Inflammatory macrophage treated with lipopolysaccharide for 4 hours (primary cell): ENCODE measurements at regions not wholly inside any gene's neighbourhood (a gene's known extent, or its start where the extent isn't known, plus 50 kb on each side); places are given as distances from the start of the nearest gene placed in this dataset.
"Not testable (repeated sequence)": the region's sequence is repeated elsewhere in the genome, so short reads cannot be mapped to it uniquely, and the experiment has no call there.

Experiments
- DNase-seq: peaks from one replicate; pipeline ENCODE4 v3.0.0-alpha.2; 2020

DNA sequence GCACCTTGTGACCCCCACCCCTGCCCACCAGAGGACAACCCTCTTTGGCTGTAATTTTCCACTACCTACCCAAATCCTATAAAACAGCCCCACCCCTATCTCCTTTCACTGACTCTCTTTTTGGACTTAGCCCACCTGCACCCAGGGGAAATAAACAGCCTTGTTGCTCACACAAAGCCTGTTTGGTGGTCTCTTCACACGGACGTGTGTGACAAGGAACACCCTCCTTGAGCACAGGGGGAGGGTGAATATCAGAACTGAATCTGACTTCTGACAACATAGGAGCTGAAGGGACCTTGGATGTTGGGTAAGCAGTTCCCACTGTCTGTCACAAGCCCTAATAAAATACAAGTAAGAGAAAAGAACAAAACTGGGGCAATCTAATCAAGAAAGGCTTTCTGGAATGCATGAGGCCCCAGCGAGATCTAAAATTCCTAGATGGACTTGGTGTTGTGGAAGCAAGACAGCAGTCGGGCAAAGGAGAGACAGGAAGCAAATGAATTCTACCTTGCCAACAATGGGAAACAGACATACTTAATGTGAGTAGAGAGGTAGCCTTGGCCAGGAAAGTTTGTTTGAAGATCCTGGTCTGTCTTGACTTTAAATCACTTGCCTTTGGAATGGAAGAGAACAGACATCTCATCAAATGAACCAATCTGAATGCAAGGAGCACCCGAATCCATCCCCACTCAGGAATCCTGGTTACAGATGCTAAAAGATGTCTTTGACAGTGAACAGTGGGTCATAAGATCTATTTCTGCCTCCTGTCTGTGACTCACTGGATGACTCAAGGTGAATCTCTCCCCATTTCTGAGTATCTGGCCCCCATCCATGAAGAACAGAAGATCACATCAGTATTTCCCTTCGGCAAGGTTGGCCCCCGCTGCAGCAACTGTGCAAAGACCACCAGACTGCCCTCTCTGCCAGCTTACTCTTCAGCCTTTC is 53.3 kb downstream of the OLFML3 start:
- DNase-seq, result peak; percentile 43

GRCh38 chr1:114033216-114033706 is 54.0 kb downstream of the OLFML3 start:
- DNase-seq, result no peak

GRCh38 chr1:114033961-114034360 is 54.7 kb downstream of the OLFML3 start:
- DNase-seq, result no peak

GRCh38 chr1:114034567-114035303 is 55.5 kb downstream of the OLFML3 start:
- DNase-seq, result no peak

DNA sequence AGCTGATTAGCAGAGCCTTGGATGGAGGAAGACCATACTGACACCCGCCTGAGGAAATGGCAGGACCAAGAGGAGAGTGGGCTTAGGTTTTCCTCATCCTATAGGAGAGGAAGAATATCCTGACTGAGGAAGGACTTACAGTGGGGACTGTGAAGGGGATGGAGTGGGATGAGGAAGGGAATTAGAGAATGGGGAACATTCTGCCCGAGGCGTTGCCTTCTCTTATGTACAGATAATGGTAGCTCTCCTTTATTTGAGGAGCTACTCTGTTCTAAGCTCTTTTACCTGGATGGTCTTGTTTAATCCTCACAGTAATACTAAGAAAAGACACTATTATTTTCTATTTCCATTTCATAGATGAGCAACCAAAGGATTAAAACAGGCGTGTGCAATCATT is 56.0 kb downstream of the OLFML3 start:
- no peak for DNase-seq

GRCh38 chr1:114036841-114037630 is 57.8 kb downstream of the OLFML3 start:
- not testable (repeated sequence) for DNase-seq

GRCh38 chr1:114037631-114037890 is 58.3 kb downstream of the OLFML3 start:
- DNase-seq, result no peak

DNA sequence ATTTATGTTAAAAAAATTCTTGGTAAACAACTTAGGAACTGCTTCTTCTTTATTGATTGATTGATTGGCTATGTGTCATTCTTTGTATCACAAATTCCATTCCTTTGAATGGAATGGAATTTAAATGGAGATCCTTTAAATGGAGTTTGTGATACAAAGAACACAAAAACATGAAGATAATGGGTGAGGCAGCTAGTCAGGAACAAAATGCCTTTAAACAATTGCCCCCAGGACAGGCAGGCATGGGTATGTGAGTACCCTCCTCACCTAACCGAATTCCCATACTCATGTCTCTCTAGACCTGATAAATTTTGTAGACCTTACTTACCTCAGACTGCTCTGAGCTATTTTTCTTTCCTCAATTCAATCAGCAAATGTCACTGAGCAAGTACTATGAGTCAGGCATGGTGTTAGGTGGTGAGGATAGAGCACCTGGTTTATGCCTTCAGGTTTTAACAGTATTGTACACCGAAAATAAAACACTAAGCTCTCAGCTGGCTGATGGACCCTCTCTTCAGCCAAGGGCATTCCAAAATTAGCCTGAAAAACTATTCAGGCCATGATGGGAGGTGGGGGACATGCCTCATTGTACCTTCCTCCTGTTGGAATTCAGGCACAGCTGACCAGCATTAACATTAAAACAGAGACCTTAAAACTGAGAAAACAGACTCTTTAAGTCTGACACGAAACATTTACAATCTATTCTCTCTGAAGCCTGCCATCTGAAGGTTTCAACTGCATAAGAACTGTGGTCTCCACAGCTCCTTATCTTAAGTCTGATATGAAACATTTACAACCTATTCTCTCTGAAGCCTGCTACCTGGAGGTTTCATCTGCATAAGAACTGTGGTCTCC is 58.9 kb downstream of the OLFML3 start:
- no peak for DNase-seq
